CD4-positive, alpha-beta T cell (primary cell): ENCODE measurements at regions not wholly inside any gene's neighbourhood (a gene's known extent, or its start where the extent isn't known, plus 50 kb on each side); places are given as distances from the start of the nearest gene placed in this dataset.

ENCODE experiments used
- ATAC-seq: fragments of 200-7000 bp; cut with Tn5 transposase; one replicate; pipeline ENCODE4 v1.10.0; 2022; ENCODE audit warnings: mild to moderate bottlenecking; ENCODE audit not compliant: poor library complexity
- CTCF ChIA-PET: fragments of 350-600 bp; sonication (Branson Sonifier 250); formaldehyde crosslinking; loops from one replicate; lab custom pipeline; 2021; ENCODE audit warnings: antibody characterized with exemption, inconsistent platforms; lab: Charles Lee
- POLR2A ChIA-PET: fragments of 350-600 bp; sonication (Branson Sonifier 250); formaldehyde crosslinking; loops from one replicate; lab custom pipeline; 2021; ENCODE audit warnings: antibody characterized with exemption, inconsistent platforms; lab: Charles Lee
- DNase-seq, 14 experiments: peaks; one replicate each; pipeline ENCODE4 v3.0.0-alpha.2; 2013 to 2020; ENCODE audit warnings: mixed read lengths in 2 of 14
- H3K27ac ChIP-seq, 2 donors: one replicate each; pipeline versions ENCODE4 v1.5.1 to v1.7.0; 2013; ENCODE audit warnings: low read length in 2 of 2, low read depth in 1 of 2, mild to moderate bottlenecking in 1 of 2
- H3K27me3 ChIP-seq, 2 experiments: 1 replicate in 1 of 2; 2 replicates in 1 of 2; pipeline versions ENCODE4 v1.6.1 to v1.7.0; 2013; ENCODE audit warnings: low read length in 2 of 2, control low read depth in 1 of 2, mild to moderate bottlenecking in 1 of 2, moderate library complexity in 1 of 2; ENCODE audit not compliant: insufficient read depth in 2 of 2, control insufficient read depth in 1 of 2
- H3K36me3 ChIP-seq: one replicate; pipeline ENCODE4 v1.6.1; 2013; ENCODE audit warnings: low read length, control low read depth; ENCODE audit not compliant: insufficient read depth
- H3K4me1 ChIP-seq: one replicate; pipeline ENCODE4 v1.6.1; 2013; ENCODE audit warnings: low read length, control low read depth; ENCODE audit not compliant: insufficient read depth
- H3K4me3 ChIP-seq: one replicate; pipeline ENCODE4 v1.5.1; 2013; ENCODE audit warnings: mild to moderate bottlenecking, low read length, moderate library complexity
- H3K9me3 ChIP-seq, 2 experiments: 1 replicate in 1 of 2; 2 replicates in 1 of 2; pipeline versions ENCODE4 v1.6.1 to v1.7.0; 2013; ENCODE audit warnings: low read length in 2 of 2, mild to moderate bottlenecking in 2 of 2, control low read depth in 1 of 2, moderate library complexity in 1 of 2; ENCODE audit not compliant: control insufficient read depth in 1 of 2, insufficient read depth in 1 of 2
- H3K27ac Mint-ChIP-seq: one replicate; pipeline ENCODE4 v1.8.0; 2020; ENCODE audit warnings: mixed read lengths
- H3K27me3 Mint-ChIP-seq: one replicate; pipeline ENCODE4 v1.8.0; 2021; ENCODE audit warnings: mixed read lengths
- H3K36me3 Mint-ChIP-seq: one replicate; pipeline ENCODE4 v1.8.0; 2021; ENCODE audit warnings: low read depth, mixed read lengths
- H3K4me1 Mint-ChIP-seq: one replicate; pipeline ENCODE4 v1.8.0; 2021; ENCODE audit warnings: low read depth, mixed read lengths
- H3K4me3 Mint-ChIP-seq: one replicate; pipeline ENCODE4 v1.8.0; 2020; ENCODE audit warnings: mild to moderate bottlenecking, mixed read lengths
- H3K9me3 Mint-ChIP-seq: one replicate; pipeline ENCODE4 v1.8.0; 2020; ENCODE audit warnings: mixed read lengths
- intact Hi-C, 2 experiments: fragments of 100-400 bp; cut with DNase I in 1 of 2; cut with micrococcal nuclease in 1 of 2; formaldehyde crosslinking; loops; one replicate each; pipeline versions ENCODE4 v1.15.1 to v1.9.0; 2023 to 2025; cut with DNase I, micrococcal nuclease
- TF ChIP-seq, protein P1 (sequence below): fragments of 200-600 bp; IDR thresholded peaks from one replicate; pipeline ENCODE4 v1.8.0; 2022; ENCODE audit warnings: antibody characterized with exemption, mild to moderate bottlenecking

DNA sequence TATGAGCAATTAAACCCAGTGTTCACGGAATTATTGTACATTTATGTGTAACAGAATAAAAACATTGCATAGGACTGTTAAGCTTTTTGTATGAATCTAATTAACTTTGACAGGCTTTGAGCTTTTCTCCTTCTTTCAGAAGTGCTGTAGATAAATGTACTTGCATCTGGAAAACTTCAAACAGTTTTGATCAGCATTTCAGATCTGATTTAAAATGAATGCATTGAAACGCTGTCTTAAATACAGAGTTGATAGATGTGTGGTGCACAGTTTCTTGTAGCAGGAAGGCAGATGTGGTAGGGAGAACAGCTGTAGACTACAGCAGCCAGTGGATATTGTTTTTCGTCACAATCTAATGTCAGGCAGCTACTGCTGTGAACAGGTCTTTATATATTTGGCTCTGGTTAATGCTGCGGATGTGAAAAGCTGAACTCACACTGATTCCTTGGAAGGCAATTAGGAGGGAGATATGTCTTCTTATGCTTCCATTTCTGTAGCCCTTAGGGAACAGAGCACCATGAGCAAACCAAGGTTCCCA is 193.8 kb upstream of the GOLIM4 start:
- Histone ChIP-seq H3K27ac (no peak overlapping the region), H3K27me3 (no peaks in the 10 kb centered on the region), H3K36me3 (no peaks in the 10 kb centered on the region), H3K4me1 (no peaks in the 10 kb centered on the region), H3K4me3 (no peak overlapping the region), H3K9me3 (no peaks in the 10 kb centered on the region)
- Mint-ChIP-seq H3K27ac (no peak overlapping the region), H3K4me1 (no peaks in the 10 kb centered on the region), H3K27me3 (no peaks in the 10 kb centered on the region), H3K9me3 (no peaks in the 10 kb centered on the region), H3K36me3 (no peaks in the 10 kb centered on the region), H3K4me3 (no peak overlapping the region)
- DNase-seq (no peak), ATAC-seq (no peak)
- TF ChIP-seq, protein P1, sequence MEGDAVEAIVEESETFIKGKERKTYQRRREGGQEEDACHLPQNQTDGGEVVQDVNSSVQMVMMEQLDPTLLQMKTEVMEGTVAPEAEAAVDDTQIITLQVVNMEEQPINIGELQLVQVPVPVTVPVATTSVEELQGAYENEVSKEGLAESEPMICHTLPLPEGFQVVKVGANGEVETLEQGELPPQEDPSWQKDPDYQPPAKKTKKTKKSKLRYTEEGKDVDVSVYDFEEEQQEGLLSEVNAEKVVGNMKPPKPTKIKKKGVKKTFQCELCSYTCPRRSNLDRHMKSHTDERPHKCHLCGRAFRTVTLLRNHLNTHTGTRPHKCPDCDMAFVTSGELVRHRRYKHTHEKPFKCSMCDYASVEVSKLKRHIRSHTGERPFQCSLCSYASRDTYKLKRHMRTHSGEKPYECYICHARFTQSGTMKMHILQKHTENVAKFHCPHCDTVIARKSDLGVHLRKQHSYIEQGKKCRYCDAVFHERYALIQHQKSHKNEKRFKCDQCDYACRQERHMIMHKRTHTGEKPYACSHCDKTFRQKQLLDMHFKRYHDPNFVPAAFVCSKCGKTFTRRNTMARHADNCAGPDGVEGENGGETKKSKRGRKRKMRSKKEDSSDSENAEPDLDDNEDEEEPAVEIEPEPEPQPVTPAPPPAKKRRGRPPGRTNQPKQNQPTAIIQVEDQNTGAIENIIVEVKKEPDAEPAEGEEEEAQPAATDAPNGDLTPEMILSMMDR: no peak
- intact Hi-C loops: no loop called here
- POLR2A ChIA-PET: no interaction called here
- CTCF ChIA-PET: no interaction called here

GRCh38 chr3:168288511-168289401 is 193.0 kb upstream of the GOLIM4 start:
- Mint-ChIP-seq H3K36me3 (no peaks in the 10 kb centered on the region), H3K27me3 (no peaks in the 10 kb centered on the region), H3K4me1 (no peaks in the 10 kb centered on the region), H3K27ac (no peak overlapping the region), H3K9me3 (no peaks in the 10 kb centered on the region), H3K4me3 (no peak overlapping the region)
- ChIA-PET POLR2A (no interaction called here), CTCF (no interaction called here)
- Histone ChIP-seq H3K36me3 (no peaks in the 10 kb centered on the region), H3K27ac (no peak overlapping the region), H3K4me3 (no peak overlapping the region), H3K9me3 (no peaks in the 10 kb centered on the region), H3K4me1 (no peaks in the 10 kb centered on the region), H3K27me3 (no peaks in the 10 kb centered on the region)
- DNase-seq: no peak
- TF ChIP-seq, protein P1: no peak
- no peak for ATAC-seq
- intact Hi-C loops: no loop called here

DNA sequence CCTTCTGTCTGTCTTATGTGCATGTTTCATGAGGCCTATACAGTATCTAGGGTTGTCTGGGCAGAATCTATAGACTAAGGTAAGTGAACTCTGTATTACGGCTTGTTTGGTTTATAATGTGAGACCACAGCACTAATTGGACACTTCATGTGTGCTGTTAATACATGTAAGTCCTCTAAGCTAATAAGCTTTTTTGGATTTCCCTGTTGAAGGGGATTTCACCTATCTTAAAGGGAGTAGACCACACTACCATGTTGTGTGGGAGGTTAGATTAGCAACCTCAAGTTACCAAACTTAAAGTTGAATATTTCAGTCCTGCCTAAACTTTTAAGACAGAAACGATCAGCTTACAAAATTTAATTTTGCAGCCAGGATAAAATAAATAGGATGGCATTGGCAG is 189.8 kb upstream of the GOLIM4 start:
- H3K27ac Mint-ChIP-seq: no peak overlapping the region
- TF ChIP-seq, protein P1: no peak
- H3K4me1 Mint-ChIP-seq: no peaks in the 10 kb centered on the region
- no peaks in the 10 kb centered on the region for H3K36me3 Mint-ChIP-seq
- Histone ChIP-seq H3K4me1 (no peaks in the 10 kb centered on the region), H3K4me3 (no peak overlapping the region), H3K27ac (no peak overlapping the region), H3K9me3 (no peaks in the 10 kb centered on the region), H3K27me3 (no peaks in the 10 kb centered on the region), H3K36me3 (no peaks in the 10 kb centered on the region)
- CTCF ChIA-PET: no interaction called here
- no peak overlapping the region for H3K4me3 Mint-ChIP-seq
- DNase-seq (no peak), ATAC-seq (no peak)
- POLR2A ChIA-PET: no interaction called here
- intact Hi-C loops: no loop called here
- no peaks in the 10 kb centered on the region for H3K9me3 Mint-ChIP-seq
- H3K27me3 Mint-ChIP-seq: no peaks in the 10 kb centered on the region
